HPDE6-E6E7 (cell line): ENCODE measurements at regions not wholly inside any gene's neighbourhood (a gene's known extent, or its start where the extent isn't known, plus 50 kb on each side); places are given as distances from the start of the nearest gene placed in this dataset.

Source experiments
- DNase-seq: peaks from one replicate; pipeline ENCODE4 v3.0.0; 2011; ENCODE audit warnings: missing footprints; ENCODE audit errors: extremely low spot score

DNA sequence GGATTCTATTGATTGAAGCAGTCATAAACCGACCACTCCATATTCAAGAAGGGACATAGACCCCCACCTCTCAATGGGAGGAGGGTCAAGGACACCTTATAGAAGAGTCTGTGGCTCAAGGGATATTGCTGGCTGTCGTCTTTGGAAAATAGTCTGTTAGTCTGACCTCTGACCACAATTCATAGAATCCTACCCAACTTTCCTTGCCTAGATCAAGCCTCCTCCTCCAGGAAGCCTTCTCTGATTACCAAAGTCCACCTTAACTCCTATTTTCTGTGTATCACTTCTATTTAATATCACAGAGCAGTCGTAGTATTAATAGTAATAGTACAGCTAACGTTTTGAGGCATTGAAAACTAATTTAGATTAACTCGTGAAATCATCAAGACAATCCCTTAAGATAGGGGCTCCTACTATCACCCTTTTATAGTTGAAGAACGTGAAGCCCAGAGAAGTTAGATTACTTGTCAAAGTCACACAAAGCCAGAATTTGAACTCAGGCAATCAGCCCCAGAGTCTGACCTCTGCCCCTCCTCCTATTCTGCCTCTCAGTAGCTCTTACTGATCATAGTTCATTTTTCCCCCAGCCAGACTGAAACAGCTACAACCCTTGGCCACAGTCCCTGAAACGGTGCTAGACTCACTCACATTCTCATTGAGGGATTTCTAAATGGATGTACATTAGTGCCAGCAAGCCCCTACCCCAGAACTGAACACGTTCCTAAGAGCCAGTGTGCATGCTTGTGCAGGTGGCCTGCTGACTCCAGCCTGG lies 636.6 kb downstream of the MID1IP1 start:
- DNase-seq: no peak

DNA sequence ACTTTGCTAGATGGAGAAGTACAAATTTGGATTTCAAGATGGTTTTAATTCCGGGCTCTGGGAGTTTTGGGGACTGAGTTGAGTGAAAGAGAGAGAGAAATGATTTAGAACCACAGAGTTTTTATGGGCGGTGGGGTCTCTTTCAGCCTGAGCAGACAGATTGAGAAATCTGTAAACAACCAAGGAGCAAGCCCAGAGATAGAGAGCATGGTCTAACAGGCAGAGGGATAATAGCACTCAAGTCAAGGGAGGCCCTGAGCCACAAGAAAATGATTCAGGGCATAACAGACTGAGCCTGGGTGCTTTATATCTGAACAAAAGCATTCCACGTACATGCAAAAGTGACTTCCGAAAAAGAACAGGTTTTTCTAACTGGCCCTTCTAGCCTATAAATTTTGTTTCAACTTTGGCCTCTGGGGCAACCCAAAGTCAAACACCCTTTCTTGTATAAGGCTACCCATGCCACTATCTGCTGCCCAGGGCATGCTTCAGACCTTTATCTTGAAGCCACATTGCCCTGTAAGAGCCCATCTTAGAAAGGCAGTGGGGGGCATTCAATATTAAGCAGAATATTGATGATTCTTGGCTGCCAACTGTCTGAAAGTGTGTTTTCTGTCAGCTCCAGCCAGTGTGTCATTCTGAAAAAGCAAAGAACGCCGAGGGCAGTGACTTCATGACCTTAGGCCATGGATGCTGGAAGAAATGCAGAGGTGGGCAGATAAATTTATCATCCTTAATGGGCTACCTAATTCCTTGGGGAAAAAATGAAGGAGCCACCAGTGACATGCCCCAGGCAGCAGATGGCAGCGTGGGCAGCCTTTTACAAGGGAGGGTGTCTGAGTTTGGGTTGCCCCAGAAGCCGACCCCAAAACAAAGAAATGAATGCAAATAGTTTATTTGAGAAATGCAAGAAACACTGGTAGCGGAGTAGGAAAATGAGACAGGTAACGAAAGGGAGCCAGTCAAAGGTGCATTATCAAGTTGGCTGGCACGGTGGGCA lies 637.6 kb downstream of the MID1IP1 start:
- DNase-seq: no peak

DNA sequence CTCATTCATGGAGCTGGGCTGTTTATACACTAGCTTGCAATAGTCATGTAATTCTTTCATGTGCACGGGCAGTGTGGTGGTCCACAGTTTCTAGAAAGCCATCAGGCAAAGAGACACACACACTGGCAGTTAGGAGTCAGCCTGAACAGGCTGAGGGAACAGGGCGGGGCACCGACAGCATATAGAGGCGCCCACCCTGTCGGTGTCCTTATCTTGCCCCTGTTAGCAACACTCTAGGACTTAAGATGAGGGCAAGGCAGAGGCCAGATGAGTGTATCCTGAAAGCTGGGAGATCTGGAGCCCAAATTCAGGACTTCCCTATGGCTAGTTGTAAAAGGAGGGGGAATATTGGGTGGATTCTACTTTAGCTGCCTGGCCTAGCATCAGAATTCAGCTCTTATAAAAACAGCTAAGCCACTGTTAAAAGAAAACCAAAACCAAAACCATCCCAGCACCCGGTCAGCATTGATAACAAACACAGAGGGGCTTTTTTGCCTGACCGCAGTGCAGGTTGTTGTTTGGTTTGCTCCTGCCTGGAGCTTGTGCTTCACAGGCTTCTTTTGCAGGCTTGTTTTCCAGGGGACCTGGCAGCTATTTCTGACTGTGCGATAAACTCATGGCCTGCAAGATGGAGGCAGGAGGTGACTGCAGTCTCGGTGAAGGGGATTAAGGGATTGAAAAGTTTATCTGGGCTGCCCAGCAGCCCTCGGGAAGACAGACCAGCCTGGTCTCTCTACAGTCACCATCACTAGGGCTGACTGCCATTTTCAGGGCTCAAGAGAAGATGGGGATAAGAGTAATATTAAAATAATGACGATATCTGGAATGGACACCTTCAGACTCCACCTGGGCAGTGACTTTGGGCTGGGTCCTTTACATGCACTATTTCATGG lies 638.9 kb downstream of the MID1IP1 start:
- no peak for DNase-seq

DNA sequence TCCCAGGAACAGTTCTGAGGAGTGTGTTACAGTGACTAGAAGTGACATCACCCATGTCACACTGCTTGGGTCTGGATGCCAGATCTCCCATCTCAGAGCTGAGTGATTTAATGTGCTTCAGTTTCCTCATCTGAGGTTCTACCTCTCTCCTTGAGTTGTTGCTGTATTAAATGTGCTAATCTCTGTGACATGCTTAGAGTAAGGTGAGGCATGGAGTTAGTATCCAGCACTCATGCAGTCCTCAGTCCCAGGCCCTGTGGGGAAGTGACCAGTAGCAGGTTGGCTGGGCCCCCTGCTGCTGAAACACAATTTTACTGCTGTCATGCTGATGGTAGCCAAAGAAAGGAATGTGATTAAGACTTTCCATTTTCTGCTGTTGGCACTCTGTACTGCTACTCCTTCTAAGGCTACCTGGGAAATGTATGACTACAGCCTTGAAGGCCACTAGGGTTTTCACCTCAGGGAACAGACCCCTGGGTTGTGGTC lies 639.6 kb downstream of the MID1IP1 start:
- DNase-seq: no peak

DNA sequence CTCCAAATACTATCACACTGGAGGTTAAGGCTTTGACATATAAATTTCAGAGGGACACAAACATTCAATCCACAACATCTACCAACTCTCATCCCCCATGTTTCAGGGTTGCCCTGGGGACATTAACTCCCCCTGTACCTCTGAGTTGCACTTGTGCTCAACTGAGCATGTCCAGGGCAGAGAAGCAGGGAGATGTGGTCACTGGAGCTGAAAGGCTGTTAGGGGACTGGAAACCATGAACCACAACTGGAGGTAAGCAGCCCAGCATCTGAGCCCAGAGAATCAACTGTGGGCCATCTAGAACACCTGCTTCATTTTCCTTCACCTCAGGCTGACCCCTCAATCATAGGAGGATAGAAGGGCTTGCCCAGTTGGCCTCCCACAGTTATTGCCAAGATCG lies 641.1 kb downstream of the MID1IP1 start:
- no peak for DNase-seq

DNA sequence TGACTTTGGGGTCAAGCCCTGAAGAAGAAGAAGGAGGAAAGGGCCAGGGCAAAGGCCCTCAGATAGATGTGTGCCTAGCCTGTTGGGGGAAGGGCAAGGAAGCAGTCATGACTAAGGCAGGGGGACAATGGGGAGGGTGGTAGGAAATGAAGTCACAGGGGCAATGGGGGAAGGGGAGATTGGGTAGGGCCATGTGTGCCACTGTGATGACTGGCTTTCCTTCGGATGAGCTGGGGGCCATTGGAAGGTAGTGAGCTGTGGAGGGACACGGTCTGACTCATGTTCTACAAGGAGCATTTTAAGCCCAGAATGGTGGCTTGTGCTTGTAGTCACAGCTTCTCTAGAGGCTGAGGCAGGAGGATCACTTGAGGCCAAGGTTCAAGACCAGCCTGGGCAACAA lies 642.0 kb downstream of the MID1IP1 start:
- DNase-seq: no peak

DNA sequence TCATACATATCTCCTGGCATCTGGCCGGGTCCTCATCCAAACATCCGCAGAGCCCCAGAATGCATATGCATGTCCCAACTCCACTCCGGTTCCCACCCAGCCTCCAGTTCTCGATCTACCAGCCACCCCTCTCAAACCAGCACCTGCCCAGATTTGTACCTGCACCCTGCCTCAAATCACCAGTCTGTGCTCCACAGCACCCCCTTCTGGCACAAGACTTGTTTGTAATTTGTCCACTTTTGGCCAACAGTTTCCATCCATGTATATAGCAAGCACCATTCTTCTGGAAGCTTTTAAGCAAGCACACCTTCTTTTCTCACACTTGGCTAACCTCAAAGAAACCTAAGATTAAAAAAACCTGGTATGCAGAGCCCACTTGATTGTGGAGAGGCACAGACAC lies 644.1 kb downstream of the MID1IP1 start:
- DNase-seq: no peak

DNA sequence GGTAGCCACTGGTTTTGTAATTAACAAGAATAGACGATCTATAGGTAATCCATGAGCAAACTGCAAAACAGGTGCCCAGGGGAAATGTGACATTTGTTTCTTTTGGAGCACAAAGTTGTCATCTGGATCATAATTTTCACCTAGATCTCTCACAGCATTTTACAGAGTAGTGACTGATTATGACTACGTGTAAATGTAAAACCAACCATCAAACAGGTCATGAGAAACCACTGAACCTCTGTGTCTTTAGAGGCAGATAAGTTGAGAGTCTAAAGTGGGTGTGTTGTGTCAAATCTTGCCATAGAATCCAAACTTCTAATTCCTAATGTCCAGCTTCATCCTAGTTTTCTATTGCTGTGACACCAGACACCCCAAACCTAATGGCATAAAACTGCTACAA lies 648.1 kb downstream of the MID1IP1 start:
- no peak for DNase-seq

DNA sequence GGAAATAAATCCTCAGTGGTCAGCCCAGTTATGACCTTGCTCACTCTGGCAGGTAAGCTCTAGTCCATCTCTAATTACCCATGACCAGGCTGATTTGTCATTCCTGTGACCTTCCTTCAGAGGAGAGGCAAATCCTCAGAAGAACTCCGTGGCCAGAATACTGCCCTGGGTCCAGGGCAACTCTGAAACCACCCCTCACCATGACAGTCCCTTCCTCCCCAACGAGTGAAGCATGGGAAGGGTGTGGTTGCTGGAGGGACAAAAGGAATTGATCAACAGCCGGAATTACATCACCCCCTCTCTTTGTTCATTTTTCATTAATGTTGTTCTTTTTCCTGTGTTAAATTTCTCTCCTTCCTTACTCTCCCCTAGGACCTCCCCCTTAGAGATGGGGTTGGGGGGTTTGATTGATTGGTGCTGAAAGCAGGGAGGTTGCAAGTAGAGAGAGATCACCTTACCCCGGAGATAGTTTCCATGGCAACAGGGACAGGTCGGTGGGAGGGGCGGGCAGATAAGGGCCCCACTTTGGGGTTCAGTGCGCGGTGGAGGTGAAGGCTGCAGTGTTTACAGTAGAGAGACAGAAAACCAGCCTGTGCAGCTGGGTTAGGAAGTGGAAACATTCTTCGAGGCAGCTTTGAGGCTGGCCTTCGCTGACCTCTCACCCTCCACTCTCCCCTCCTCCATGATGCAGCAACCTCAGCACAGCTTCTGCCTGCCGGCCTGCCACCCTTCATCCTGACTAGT lies 647.4 kb downstream of the BCOR start:
- DNase-seq: no peak

DNA sequence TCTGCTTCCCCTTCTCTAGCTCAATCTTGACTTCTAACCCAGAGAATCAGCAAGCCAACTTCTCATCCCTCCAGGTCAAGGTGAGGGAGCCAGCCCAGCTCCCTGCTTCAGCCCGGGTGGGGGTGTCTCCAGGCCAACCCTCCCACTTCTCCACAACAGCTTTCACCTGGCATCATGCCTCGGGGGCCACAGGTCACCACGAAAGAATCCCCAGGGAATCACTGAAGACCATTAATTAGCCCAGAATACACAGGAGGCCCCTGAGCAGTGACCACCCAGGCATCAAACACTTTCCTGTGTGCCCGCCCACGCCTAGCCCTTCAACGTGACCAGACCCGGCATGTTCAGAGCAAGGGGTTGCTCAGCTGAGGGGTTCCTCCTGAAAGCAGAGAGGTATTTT lies 646.7 kb downstream of the BCOR start:
- no peak for DNase-seq

DNA sequence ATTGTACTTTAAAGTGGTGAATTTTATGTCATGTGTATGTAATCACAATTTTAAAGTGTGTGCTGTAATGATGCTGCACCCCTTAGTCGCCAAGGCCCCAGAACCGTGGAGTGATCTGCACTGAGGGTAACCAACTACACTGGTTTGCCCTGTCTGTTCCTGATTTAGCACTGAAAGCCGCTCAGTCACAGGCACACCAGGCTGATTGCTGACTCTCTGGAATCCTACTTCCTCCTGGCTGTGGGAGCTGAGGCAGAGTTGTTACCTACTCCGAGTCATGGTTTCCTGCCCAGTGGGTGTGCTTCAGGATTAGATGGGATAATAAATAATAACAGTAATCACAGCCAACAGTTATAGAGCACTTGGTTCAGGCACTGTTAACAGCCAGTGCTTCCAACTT lies 645.4 kb downstream of the BCOR start:
- DNase-seq: no peak

DNA sequence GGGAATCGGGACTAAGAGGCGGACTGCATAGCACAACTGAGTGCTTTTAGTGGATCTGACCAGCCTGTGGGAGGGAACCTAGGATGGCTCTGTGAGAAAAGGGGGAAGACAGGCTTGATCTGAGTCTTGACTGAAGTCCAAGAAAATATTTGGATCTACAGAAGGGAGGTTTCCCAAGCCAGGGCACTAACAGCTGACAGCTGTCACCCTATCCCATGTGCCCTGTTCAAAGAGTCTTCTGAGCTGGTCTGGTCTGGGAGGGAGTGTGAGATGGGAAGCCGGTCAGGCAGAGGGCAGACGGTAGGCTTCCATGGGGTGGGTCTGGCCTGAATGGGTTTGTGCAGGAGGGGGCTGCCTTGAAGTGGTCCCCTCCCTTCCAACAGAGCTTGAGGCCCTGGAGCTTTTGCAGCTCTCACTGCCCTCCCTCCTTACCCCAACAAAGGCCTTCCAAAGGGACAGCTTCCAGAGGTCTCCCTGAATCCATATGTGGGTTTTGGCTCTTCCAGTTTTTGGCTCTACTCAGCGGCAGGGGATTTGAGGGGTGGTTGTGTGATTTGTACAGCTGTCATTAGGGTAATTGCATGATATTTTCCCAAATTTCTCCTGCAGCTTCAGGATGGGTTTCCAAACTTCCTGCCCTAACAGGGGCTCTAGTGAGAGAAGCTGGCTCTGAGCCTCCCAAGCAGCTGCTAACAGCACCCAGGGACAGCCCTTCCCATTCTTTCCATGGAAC lies 643.7 kb downstream of the BCOR start:
- DNase-seq: no peak

DNA sequence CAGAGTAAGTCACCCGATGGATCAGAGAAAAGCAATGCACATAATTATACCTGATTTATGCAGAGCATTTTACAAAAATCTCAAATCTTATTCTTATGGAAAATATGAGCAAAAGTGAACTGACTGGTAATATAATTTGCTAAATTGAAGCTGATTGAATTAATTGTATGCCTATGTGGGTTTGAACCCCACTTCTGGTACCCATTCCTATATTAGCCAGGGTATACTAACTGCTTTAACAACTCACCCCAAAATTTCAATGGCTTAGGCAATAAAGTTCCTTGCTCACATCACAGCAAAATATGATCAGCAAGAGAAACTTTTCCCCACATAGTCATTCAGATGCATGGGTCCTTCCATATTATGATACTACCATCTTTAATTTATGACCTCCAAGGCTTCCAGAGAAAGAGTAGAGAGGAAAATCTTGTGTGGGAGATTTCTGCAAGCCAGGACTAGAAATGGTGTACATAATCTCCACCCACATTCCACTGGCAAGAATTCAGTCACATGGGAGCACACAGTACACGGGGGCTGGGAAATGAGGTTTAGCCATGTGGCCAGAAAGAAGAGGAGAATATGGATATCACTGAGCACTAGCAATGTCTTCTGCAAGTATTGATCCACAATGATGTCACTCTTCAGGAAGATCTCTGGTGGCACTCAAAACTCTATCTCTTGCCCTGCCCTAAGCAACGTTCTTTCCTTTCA lies 640.7 kb downstream of the BCOR start:
- no peak for DNase-seq

DNA sequence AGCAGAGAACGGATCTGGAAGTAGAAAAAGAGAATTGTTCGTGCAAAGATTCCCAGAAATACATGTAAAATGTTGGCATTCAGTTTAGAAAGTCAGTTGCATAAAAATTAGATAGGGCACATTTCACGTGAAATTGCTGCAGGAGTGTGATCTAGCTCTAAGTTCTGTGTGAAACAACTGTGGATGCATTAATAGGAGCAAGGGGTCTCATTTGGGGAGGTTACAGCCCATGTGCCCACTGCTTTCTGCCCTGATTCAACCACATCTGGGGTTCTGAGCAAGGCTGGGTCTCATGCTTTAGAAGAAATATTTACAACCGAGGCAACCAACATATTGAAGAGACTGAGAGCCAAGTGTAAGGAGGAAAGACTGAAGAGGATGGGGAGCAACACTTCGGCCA lies 639.0 kb downstream of the BCOR start:
- no peak for DNase-seq

DNA sequence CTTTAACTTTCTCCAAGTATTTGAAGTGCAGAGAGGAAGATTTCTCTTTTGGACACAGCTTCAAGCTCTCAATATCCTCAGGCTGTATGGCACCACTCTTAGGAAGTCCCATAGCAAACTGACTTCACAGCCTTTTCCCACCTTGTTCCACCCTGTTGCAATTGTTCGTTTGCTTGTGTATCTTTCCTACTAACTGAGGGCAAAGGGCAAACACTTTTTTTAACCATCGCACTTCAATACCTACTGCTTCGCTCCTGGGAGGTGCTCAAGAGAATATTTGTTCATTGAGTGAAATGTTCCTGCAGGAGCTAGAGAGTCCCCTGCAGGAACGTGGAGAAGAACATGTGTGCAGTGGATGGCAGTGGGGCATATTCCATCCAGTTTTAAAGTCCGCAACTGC lies 638.6 kb downstream of the BCOR start:
- no peak for DNase-seq

DNA sequence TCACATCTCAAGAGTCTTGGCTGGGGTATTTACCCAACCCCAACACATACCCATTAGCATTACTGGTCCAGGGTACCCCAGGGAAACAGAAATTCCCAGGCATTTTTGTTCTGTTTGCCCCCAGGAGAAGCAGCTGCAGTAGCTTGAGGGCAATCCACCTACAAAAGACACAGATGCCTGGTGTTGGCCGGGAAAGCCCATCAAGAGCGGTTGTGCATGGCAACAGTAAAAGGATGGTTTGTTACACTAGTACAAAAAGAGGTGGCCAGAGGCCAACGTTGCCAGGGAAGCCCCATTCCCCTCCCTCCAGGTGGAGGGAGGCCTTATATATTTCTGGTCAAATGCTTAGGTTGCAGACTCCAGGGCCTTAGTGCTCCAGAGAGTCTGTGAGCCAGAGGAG lies 637.8 kb downstream of the BCOR start:
- DNase-seq: no peak

DNA sequence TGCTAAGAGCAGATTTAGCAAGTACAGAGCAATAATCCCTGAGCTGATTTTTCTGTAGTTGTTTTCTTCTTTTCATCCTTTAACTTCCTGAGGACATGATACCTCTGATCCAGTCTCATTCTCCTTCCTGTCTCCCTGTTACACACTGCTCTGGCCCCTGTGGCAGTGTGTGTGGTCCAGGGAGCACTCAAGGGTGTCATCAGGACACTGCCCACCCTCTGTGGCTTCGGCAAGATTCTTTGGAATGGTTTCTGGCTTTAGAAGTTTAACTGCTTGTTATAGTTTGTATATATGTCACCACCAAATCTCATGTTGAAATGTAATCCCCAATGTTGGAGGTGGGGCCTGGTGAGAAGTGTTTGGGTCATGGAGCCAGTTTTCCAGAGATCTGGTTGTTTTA lies 637.3 kb downstream of the BCOR start:
- no peak for DNase-seq

DNA sequence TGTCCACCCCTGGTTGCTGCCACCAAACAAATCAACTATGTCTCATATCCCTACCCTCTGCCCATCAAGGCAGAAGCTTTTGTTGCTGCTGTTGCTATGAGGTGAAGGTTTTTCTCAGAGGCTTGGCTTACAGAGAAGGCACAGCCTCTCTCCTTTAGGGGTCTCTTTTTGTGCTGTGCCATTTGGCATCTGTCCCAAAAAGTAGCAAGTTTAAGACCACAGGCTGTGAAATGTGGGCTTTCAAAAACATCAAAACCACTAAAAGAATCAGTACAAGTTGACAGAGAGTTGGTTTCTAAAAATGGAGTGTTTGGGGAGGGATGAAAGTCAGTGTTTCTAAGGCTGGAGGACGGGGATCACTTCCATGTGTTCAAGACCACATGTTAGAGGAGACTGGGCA lies 634.9 kb downstream of the BCOR start:
- no peak for DNase-seq

DNA sequence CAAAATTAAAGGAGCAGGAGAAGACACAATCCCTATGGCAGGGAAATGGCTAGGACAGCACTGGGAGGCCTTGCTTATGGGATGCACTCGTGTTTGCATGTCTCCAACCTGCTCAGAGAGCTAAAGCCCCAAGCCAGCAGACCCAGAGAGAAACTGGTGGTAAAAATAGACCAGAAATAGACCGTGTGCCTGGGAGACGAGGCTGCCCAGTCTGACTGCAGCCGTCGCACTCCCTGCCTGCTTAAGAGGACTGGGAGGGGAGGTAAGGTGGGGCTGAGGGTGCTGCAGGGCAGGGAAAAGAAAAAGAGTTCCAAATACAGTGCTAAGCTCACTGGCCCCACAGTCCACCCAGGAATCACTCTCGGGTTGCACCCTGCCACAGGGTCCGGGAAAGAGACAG lies 633.5 kb downstream of the BCOR start:
- no peak for DNase-seq

DNA sequence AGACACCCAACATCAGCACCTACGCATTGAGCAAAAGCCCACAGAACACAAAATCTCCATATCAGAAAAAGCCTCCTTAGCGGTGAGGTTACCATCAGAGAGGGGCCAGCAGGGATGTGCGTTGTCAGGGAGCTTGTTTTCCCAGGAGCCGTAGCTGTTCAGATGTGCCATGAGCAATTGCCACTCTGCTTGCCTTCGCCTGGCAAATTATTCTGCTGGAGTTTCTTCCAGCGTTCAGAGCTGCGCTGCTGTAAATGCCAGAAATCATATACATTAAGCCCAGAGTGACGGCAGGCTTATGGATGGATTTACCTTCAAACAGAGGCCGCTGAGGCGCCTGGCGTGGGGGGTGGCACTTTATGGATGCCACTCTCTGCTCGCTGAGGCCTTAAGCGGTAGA lies 632.3 kb downstream of the BCOR start:
- no peak for DNase-seq
